Colon (tissue), 2 donors: ENCODE measurements at regions not wholly inside any gene's neighbourhood (a gene's known extent, or its start where the extent isn't known, plus 50 kb on each side); places are given as distances from the start of the nearest gene placed in this dataset.
"Not testable (repeated sequence)": the region's sequence is repeated elsewhere in the genome, so short reads cannot be mapped to it uniquely, and the experiment has no call there.

Source experiments
- FAIRE-seq: peaks from 2 replicates; lab custom pipeline; 2012; peaks lifted over from hg19 to GRCh38; lab: Jason Lieb, UNC
- donor health status: control.
- donor health status: control.

DNA sequence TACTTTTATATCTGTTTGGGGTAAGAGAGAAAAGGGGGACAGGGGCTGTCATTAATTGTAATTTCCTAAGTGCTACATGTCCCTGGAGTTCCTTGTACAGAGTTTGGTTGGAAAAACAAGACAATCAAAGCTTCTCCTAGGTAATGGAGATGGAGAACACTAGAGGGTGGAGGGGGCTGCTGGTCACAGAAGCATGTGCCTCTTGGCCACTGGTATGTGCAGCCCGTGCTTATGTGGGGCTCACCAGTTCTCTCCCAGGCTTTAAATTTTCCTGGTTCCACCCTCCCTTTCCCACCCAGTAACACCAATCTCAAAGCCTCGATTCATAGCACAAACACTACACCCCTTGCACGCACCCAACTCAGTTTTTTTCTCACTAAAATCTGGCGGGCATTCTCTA, 165.6 kb downstream of the SAMD5 start:
- no peak for FAIRE-seq

GRCh38 chr6:147674794-147675193, 166.3 kb downstream of the SAMD5 start:
- FAIRE-seq = no peak

DNA sequence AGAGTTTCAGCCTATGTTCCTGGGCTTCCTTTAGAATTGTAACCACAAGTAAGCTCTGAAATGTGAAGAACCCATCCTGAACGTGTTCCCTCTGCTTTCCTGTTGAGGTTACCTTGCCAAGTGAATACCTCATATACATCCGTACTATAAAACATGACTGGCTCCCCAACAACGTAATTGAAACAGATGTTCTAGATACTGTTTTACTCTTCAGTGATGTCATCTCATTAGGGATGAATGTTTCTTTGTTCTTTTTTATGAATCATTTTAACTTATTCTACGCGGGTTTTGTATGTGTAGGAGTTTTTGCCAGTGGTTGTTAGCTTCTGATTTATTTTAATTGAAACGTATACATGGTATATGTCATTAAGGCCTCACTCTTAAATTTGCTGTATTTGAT, 166.8 kb downstream of the SAMD5 start:
- FAIRE-seq = no peak

DNA sequence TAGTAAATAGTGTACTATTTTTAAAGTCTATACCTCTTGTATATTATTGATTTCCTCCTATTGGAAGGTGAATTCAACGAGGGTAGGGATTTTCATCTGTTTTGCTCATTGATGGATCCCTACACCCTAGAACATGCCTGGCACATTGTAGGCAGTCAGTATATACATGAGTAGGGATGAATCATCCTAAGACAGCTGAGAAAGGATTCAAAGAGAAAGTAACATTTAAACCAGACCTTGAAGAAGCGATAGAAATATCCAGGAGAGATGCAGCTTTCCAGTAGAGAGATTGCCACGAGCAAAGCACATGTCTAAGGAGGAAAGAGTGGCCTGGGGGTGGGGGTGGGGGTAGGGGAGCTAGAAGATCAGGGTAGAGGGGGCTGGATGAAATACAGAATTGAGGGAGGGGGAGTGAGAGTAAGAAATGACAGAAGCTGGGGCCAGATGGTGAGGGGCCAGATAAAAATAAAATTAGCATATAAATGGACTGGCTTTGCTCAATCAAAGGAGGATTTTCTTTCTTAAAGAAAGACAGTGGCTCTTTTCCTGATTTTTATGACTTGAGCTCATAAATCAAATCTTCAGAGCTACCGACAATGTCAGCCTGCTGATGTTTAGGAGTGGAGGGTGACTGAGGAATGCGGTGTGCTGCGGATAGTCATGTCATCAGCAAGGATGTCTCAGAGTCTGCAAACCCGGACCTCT, 168.2 kb downstream of the SAMD5 start:
- no peak for FAIRE-seq

DNA sequence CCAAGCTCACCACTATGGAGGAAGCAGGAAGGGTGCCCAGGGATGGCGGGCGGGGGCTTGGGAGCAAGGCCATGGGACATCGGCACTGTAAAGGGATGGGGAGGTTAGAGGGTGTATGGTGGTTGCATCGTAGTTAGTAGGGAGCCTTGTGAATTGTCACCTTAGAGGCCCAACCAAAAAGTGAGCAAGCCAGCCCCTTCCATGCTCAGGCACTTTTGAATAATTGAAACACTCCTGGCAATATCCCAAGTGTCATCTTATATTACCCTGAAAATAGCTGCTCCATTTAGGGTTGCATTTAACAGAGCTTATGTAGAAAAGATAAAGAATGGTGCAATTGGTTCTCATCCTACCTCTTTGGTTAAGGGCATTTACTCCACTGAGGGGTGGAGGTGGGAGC, 169.2 kb downstream of the SAMD5 start:
- no peak for FAIRE-seq

GRCh38 chr6:147678253-147678652, 169.8 kb downstream of the SAMD5 start:
- no peak for FAIRE-seq

GRCh38 chr6:147684906-147685305, 176.4 kb downstream of the SAMD5 start:
- no peak for FAIRE-seq

DNA sequence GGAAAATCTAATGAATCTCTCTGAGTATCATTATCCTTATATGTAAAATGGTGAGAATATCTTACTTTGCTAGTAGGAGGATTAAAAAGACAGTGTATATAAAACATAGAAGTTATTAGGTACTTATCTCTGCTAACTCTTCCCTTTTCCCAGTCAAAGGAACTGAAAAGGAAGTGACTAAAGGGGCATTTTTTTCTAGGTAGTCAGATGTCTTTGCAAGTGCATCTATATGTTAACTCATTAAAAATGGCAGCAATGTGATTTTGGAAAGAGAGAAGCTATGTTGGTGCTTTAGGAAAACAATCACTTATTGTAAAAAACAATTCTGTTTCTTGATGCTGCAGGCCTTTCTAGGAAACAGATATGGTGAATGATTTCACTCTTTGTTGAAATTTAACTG, 180.9 kb downstream of the SAMD5 start:
- FAIRE-seq = no peak

DNA sequence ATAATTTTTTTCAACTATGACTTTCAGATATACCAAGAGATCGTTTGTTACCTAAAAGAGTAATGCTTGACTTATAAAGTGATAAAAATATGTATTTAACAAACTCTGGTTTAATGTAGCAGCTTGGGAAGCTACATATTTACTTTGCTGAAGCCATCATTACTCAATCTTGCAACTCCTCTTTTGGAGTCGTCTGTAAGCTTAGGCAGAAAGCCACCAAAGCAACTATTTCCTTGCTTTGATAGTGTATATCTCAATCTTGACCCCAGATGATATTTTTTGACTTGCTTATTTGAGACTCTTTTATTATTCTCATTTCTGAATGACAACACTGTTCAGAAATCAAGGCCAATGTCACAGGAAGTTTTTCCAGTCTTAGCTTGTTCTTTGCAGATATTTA, 183.0 kb downstream of the SAMD5 start:
- FAIRE-seq = no peak

GRCh38 chr6:147693181-147693580, 184.7 kb downstream of the SAMD5 start:
- FAIRE-seq = no peak

GRCh38 chr6:147694556-147694955, 186.1 kb downstream of the SAMD5 start:
- FAIRE-seq = not testable (repeated sequence)

- FAIRE-seq = no peak
Observed at GRCh38 chr6:147695819-147696218, 187.3 kb downstream of the SAMD5 start.

DNA sequence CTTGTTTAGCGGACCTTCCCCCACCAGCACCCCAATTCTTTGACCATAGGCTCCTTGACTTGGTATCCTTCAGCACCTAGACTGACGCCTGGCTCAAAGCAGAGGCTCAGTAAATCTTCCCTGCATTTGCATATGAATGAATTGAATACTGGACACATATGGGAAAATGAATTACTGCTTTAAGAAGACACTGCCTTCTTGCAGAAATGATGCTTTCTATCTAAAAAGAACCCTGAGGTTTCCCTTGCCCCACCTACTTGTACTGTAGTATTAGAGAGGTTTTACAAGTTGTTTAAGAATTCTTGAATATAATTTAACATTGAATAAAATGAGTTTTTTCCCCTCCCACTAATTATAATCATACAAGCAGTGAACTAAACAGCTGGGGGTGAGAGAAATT, 190.7 kb downstream of the SAMD5 start:
- FAIRE-seq = no peak

GRCh38 chr6:147699637-147700036, 191.1 kb downstream of the SAMD5 start:
- FAIRE-seq = no peak

GRCh38 chr6:147700436-147701209, 192.1 kb downstream of the SAMD5 start:
- no peak for FAIRE-seq

- no peak for FAIRE-seq
Observed at GRCh38 chr6:147704691-147705090, 196.2 kb downstream of the SAMD5 start.

- no peak for FAIRE-seq
Observed at GRCh38 chr6:147707524-147707923, 199.0 kb downstream of the SAMD5 start.

GRCh38 chr6:147708170-147708569, 199.7 kb downstream of the SAMD5 start:
- no peak for FAIRE-seq

DNA sequence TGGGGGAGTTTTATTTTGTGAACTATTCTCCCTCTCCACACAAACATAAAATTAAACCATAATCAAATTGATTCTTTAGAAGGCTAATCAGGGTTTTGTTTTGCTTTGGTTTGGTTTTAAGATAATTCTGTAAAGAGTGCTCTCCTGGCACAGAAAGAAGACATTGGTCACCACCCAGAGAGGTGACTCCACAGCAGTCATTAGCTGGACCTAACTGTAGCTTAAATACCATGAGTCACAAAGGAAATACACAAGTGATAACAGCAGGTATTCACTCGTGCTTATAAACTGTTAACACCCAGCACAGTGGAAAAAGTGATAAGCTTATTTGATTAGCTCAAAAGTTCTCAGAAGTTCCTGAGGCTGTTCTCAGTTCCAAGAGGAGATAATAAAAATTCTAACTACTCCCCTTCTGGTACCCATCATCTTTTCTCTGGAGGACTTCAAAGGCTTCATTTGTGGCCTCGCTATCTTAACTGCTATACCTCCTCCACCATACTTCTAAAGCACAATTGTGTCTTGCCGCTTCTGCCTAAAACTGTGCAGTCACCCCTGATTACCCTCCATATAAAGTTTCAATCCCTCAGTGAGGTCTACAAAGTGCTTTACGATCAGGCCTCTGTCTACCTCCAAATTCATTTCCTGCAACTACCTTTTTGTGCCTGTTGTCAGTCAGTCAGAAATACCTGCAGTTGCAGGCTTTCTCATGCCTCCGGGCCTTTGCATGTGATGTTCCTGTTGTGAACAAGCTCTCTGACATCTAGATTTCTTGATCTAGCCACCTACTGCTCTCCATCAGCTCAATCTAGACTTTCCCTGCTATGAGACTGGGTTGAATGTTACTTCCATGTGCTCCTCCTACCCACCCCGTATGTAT, 201.1 kb downstream of the SAMD5 start:
- FAIRE-seq = no peak

GRCh38 chr6:147710890-147711289, 202.4 kb downstream of the SAMD5 start:
- FAIRE-seq = no peak

DNA sequence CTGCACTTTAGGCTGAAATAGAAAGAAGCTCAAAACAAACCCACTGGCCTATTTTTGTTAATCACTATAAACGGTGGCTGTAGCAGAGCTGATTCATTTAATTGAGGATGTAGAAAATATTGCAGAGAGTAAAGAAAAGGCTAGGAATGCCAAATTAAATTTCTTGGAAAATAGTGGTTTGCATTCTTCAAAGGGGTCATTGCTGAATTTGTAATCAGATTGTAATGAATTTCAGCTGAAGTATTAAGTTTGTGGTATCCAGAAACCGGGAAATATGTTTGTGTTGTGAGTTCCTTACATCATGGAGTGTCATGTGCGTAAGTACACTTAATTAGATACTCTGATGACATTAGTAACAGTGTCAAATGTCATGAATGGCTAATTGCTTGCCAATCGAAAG, 203.0 kb downstream of the SAMD5 start:
- FAIRE-seq = no peak

- FAIRE-seq = no peak
Observed at GRCh38 chr6:147712841-147713240, 204.4 kb downstream of the SAMD5 start.

GRCh38 chr6:147715035-147715434, 206.5 kb downstream of the SAMD5 start:
- no peak for FAIRE-seq
